Activated T-cell treated with anti-CD3 and anti-CD28 coated beads for 24 hours (primary cell): ENCODE measurements at regions not wholly inside any gene's neighbourhood (a gene's known extent, or its start where the extent isn't known, plus 50 kb on each side); places are given as distances from the start of the nearest gene placed in this dataset.

Experiments
- DNase-seq: peaks from one replicate; pipeline ENCODE4 v3.0.0-alpha.2; 2020; ENCODE audit warnings: low read depth

GRCh38 chr12:131603939-131604795 is 106.7 kb upstream of the SFSWAP start:
- no peak for DNase-seq

- no peak for DNase-seq
These were observed 106.0 kb upstream of the SFSWAP start for GRCh38 chr12:131604859-131605258.

GRCh38 chr12:131605304-131605829 is 105.5 kb upstream of the SFSWAP start:
- no peak for DNase-seq

- no peak for DNase-seq
These were observed 104.5 kb upstream of the SFSWAP start for GRCh38 chr12:131606218-131606901.

GRCh38 chr12:131607658-131608447 is 103.0 kb upstream of the SFSWAP start:
- DNase-seq = no peak

GRCh38 chr12:131608740-131609690 is 101.9 kb upstream of the SFSWAP start:
- peak; percentile 50 for DNase-seq

- no peak for DNase-seq
These were observed 101.1 kb upstream of the SFSWAP start for GRCh38 chr12:131609762-131610161.

GRCh38 chr12:131610181-131610580 is 100.7 kb upstream of the SFSWAP start:
- no peak for DNase-seq

GRCh38 chr12:131610891-131611290 is 100.0 kb upstream of the SFSWAP start:
- no peak for DNase-seq

GRCh38 chr12:131611416-131612091 is 99.3 kb upstream of the SFSWAP start:
- no peak for DNase-seq

GRCh38 chr12:131612092-131612755 is 98.7 kb upstream of the SFSWAP start:
- DNase-seq = no peak

- no peak for DNase-seq
These were observed 97.7 kb upstream of the SFSWAP start for GRCh38 chr12:131613186-131613585.

GRCh38 chr12:131613678-131614077 is 97.2 kb upstream of the SFSWAP start:
- no peak for DNase-seq

GRCh38 chr12:131615326-131616042 is 95.4 kb upstream of the SFSWAP start:
- DNase-seq = no peak

- DNase-seq = no peak
These were observed 94.7 kb upstream of the SFSWAP start for GRCh38 chr12:131616043-131616700.

- no peak for DNase-seq
These were observed 94.2 kb upstream of the SFSWAP start for GRCh38 chr12:131616738-131617137.

- DNase-seq = no peak
These were observed 93.7 kb upstream of the SFSWAP start for GRCh38 chr12:131617179-131617578.

GRCh38 chr12:131617596-131618302 is 93.1 kb upstream of the SFSWAP start:
- no peak for DNase-seq
